SH-SY5Y (cell line): ENCODE measurements at regions not wholly inside any gene's neighbourhood (a gene's known extent, or its start where the extent isn't known, plus 50 kb on each side); places are given as distances from the start of the nearest gene placed in this dataset.

ENCODE experiments used
- GATA2 ChIP-seq: IDR thresholded peaks from 2 replicates; pipeline ENCODE4 v1.6.1; 2011; ENCODE audit warnings: mild to moderate bottlenecking, low read depth, low read length
- GATA3 ChIP-seq: IDR thresholded peaks from 2 replicates; pipeline ENCODE4 v1.6.1; 2011; ENCODE audit warnings: low read depth, mild to moderate bottlenecking, low read length, moderate library complexity

- TF ChIP-seq GATA2 = no peak
- no peak for TF ChIP-seq GATA3
Measured at GRCh38 chr6:111980143-111980542, 73.8 kb upstream of the CCN6 start.
